ENCODE measurements at regions not wholly inside any gene's neighbourhood (a gene's known extent, or its start where the extent isn't known, plus 50 kb on each side); places are given as distances from the start of the nearest gene placed in this dataset.
"Not testable (repeated sequence)": the region's sequence is repeated elsewhere in the genome, so short reads cannot be mapped to it uniquely, and the experiment has no call there.

- DNase-seq (ENCODE audit: low read depth, low spot score): no peak
Observed at GRCh38 chr2:21332993-21333625, 209.3 kb downstream of the TDRD15 start.

GRCh38 chr2:21333684-21334083 is 209.9 kb downstream of the TDRD15 start:
- no peak for DNase-seq (ENCODE audit: low read depth, low spot score)

GRCh38 chr2:21346984-21347383 is 223.2 kb downstream of the TDRD15 start:
- no peak for DNase-seq (ENCODE audit: low read depth, low spot score)

- DNase-seq (ENCODE audit: low read depth, low spot score): no peak
Observed at GRCh38 chr2:21353879-21354679, 230.3 kb downstream of the TDRD15 start.

- DNase-seq (ENCODE audit: low read depth, low spot score): no peak
Observed at GRCh38 chr2:21356086-21356856, 232.5 kb downstream of the TDRD15 start.

GRCh38 chr2:21356857-21357255 is 233.1 kb downstream of the TDRD15 start:
- DNase-seq (ENCODE audit: low read depth, low spot score): no peak

- no peak for DNase-seq (ENCODE audit: low read depth, low spot score)
Observed at GRCh38 chr2:21358976-21359375, 235.2 kb downstream of the TDRD15 start.

- DNase-seq (ENCODE audit: low read depth, low spot score): no peak
Observed at GRCh38 chr2:21361384-21361783, 237.6 kb downstream of the TDRD15 start.

GRCh38 chr2:21361957-21362486 is 238.3 kb downstream of the TDRD15 start:
- DNase-seq (ENCODE audit: low read depth, low spot score): no peak

- DNase-seq (ENCODE audit: low read depth, low spot score): no peak
Observed at GRCh38 chr2:21363364-21363763, 239.6 kb downstream of the TDRD15 start.

- DNase-seq (ENCODE audit: low read depth, low spot score): peak; percentile 3
Observed at GRCh38 chr2:21367421-21367820, 243.7 kb downstream of the TDRD15 start.

- no peak for DNase-seq (ENCODE audit: low read depth, low spot score)
Observed at GRCh38 chr2:21369787-21370186, 246.0 kb downstream of the TDRD15 start.

- no peak for DNase-seq (ENCODE audit: low read depth, low spot score)
Observed at GRCh38 chr2:21371499-21372003, 247.8 kb downstream of the TDRD15 start.

GRCh38 chr2:21372654-21373053 is 248.9 kb downstream of the TDRD15 start:
- peak; percentile 12 for DNase-seq (ENCODE audit: low read depth, low spot score)

GRCh38 chr2:21376864-21377263 is 253.1 kb downstream of the TDRD15 start:
- DNase-seq (ENCODE audit: low read depth, low spot score): no peak

- no peak for DNase-seq (ENCODE audit: low read depth, low spot score)
Observed at GRCh38 chr2:21379140-21379539, 255.4 kb downstream of the TDRD15 start.

GRCh38 chr2:21379668-21380067 is 255.9 kb downstream of the TDRD15 start:
- DNase-seq (ENCODE audit: low read depth, low spot score): not testable (repeated sequence)

- no peak for DNase-seq (ENCODE audit: low read depth, low spot score)
Observed at GRCh38 chr2:21381421-21381820, 257.7 kb downstream of the TDRD15 start.

GRCh38 chr2:21382701-21383520 is 259.1 kb downstream of the TDRD15 start:
- no peak for DNase-seq (ENCODE audit: low read depth, low spot score)

GRCh38 chr2:21386666-21387065 is 262.9 kb downstream of the TDRD15 start:
- DNase-seq (ENCODE audit: low read depth, low spot score): no peak

GRCh38 chr2:21392649-21393048 is 268.9 kb downstream of the TDRD15 start:
- no peak for DNase-seq (ENCODE audit: low read depth, low spot score)

Measured in iPS DF 19.7 (cell line).